Activated CD4-positive, CD25-positive, alpha-beta regulatory T cell treated with anti-CD3 and anti-CD28 coated beads, Interleukin-2, amount 50 U/mL, for 16 hours (primary cell): ENCODE measurements at regions not wholly inside any gene's neighbourhood (a gene's known extent, or its start where the extent isn't known, plus 50 kb on each side); places are given as distances from the start of the nearest gene placed in this dataset.
"Not testable (repeated sequence)": the region's sequence is repeated elsewhere in the genome, so short reads cannot be mapped to it uniquely, and the experiment has no call there.

Experiments
- DNase-seq: peaks from one replicate; pipeline ENCODE4 v3.0.0-alpha.2; 2020; ENCODE audit warnings: low read depth, low spot score

- DNase-seq, result no peak
These were observed 172.1 kb downstream of the POLR2M start for GRCh38 chr15:57878573-57878972.

GRCh38 chr15:57881361-57881760 lies 174.8 kb downstream of the POLR2M start:
- no peak for DNase-seq

- DNase-seq, result no peak
These were observed 175.5 kb downstream of the POLR2M start for GRCh38 chr15:57881972-57882371.

- DNase-seq, result no peak
These were observed 177.2 kb downstream of the POLR2M start for GRCh38 chr15:57883701-57884100.

- no peak for DNase-seq
These were observed 178.4 kb downstream of the POLR2M start for GRCh38 chr15:57884936-57885335.

GRCh38 chr15:57885435-57885834 lies 178.9 kb downstream of the POLR2M start:
- DNase-seq, result no peak

- no peak for DNase-seq
These were observed 177.7 kb downstream of the ALDH1A2 start for GRCh38 chr15:57887825-57888224.

- DNase-seq, result no peak
These were observed 175.2 kb downstream of the ALDH1A2 start for GRCh38 chr15:57890351-57890750.

GRCh38 chr15:57890878-57891277 lies 174.6 kb downstream of the ALDH1A2 start:
- no peak for DNase-seq

- DNase-seq, result no peak
These were observed 173.3 kb downstream of the ALDH1A2 start for GRCh38 chr15:57892181-57892580.

- DNase-seq, result no peak
These were observed 172.5 kb downstream of the ALDH1A2 start for GRCh38 chr15:57893040-57893439.

GRCh38 chr15:57895291-57895690 lies 170.2 kb downstream of the ALDH1A2 start:
- no peak for DNase-seq

- DNase-seq, result no peak
These were observed 169.4 kb downstream of the ALDH1A2 start for GRCh38 chr15:57896114-57896513.

- DNase-seq, result not testable (repeated sequence)
These were observed 168.6 kb downstream of the ALDH1A2 start for GRCh38 chr15:57896899-57897298.

- no peak for DNase-seq
These were observed 167.6 kb downstream of the ALDH1A2 start for GRCh38 chr15:57897870-57898269.

- DNase-seq, result no peak
These were observed 163.4 kb downstream of the ALDH1A2 start for GRCh38 chr15:57902155-57902554.
